PFSK-1 (cell line): ENCODE measurements at regions not wholly inside any gene's neighbourhood (a gene's known extent, or its start where the extent isn't known, plus 50 kb on each side); places are given as distances from the start of the nearest gene placed in this dataset.

Source experiments
- POLR2AphosphoS5 ChIP-seq: IDR thresholded peaks from 2 replicates; pipeline ENCODE4 v1.6.1; 2012; ENCODE audit warnings: low read depth, mild to moderate bottlenecking, control low read depth, low read length, moderate library complexity
- TAF1 ChIP-seq: IDR thresholded peaks from 2 replicates; pipeline ENCODE4 v1.6.1; 2012; ENCODE audit warnings: low read length, control low read depth, borderline replicate concordance; ENCODE audit not compliant: insufficient read depth
- TF ChIP-seq, protein P1 (sequence below), 2 experiments: IDR thresholded peaks; 2 replicates each; pipeline versions ENCODE4 v1.6.1 to v1.8.0; 2011 to 2012; ENCODE audit warnings: low read depth in 2 of 2, low read length in 2 of 2, control low read depth in 1 of 2, inconsistent platforms in 1 of 2, mild to moderate bottlenecking in 1 of 2, moderate library complexity in 1 of 2; ENCODE audit not compliant: insufficient read depth in 1 of 2

DNA sequence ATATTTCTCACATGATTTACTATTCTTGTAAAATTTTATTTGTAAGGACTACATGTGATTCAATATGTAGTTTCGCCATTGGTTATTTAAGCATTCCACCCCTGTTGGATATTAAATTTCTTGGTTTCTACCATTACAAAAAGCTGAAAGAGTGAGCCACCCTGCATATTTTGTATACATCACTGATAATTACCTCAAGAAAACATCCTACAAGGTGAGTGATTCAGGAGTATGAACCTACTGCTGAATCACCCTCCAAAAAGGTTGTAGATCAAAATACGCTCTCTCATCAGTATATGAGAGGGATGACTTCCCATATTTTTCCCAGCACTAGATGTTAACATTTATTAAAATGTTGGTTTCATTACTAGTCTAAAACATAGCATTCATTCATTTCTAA lies 454.3 kb upstream of the WWC1 start:
- TF ChIP-seq, protein P1, sequence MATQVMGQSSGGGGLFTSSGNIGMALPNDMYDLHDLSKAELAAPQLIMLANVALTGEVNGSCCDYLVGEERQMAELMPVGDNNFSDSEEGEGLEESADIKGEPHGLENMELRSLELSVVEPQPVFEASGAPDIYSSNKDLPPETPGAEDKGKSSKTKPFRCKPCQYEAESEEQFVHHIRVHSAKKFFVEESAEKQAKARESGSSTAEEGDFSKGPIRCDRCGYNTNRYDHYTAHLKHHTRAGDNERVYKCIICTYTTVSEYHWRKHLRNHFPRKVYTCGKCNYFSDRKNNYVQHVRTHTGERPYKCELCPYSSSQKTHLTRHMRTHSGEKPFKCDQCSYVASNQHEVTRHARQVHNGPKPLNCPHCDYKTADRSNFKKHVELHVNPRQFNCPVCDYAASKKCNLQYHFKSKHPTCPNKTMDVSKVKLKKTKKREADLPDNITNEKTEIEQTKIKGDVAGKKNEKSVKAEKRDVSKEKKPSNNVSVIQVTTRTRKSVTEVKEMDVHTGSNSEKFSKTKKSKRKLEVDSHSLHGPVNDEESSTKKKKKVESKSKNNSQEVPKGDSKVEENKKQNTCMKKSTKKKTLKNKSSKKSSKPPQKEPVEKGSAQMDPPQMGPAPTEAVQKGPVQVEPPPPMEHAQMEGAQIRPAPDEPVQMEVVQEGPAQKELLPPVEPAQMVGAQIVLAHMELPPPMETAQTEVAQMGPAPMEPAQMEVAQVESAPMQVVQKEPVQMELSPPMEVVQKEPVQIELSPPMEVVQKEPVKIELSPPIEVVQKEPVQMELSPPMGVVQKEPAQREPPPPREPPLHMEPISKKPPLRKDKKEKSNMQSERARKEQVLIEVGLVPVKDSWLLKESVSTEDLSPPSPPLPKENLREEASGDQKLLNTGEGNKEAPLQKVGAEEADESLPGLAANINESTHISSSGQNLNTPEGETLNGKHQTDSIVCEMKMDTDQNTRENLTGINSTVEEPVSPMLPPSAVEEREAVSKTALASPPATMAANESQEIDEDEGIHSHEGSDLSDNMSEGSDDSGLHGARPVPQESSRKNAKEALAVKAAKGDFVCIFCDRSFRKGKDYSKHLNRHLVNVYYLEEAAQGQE (IDR thresholded peaks at IDR 0.05; ENCODE audit: insufficient read depth in 1 of 2, low read depth in 2 of 2, low read length in 2 of 2) = no peak
- TF ChIP-seq POLR2AphosphoS5 (no peak), TAF1 (no peak)
